RCC 7860 (cell line): ENCODE measurements at regions not wholly inside any gene's neighbourhood (a gene's known extent, or its start where the extent isn't known, plus 50 kb on each side); places are given as distances from the start of the nearest gene placed in this dataset.
A peak's percentile ranks its signal among the peaks of the same experiment; 100 is the strongest.

ENCODE experiments used
- DNase-seq: peaks from one replicate; pipeline ENCODE4 v3.0.0-alpha.2; 2015; ENCODE audit warnings: low spot score
- FAIRE-seq: peaks from 2 replicates; lab custom pipeline; 2012; peaks lifted over from hg19 to GRCh38; lab: Jason Lieb, UNC

DNA sequence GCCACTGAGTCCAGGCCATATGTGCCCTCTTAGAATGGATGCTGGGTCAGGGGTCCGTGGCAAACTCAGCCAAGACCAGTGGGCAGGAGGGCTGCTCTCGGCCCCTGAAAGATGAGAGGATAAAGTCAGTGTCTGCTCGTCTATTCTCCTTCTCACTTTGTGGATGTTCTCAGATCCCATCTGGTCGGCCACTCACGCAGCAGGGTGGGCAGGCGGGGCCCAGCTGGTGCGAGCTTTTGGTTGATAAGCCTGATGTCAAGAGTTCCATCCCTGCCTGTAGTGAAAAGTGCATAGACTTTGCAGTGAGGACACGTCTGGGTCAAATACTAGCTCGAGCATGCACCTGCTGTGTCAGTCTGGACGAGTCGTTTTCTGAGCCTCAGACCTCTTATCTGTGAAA, 556.2 kb upstream of the EEF2KMT start:
- FAIRE-seq (no peak), DNase-seq (no peak)

DNA sequence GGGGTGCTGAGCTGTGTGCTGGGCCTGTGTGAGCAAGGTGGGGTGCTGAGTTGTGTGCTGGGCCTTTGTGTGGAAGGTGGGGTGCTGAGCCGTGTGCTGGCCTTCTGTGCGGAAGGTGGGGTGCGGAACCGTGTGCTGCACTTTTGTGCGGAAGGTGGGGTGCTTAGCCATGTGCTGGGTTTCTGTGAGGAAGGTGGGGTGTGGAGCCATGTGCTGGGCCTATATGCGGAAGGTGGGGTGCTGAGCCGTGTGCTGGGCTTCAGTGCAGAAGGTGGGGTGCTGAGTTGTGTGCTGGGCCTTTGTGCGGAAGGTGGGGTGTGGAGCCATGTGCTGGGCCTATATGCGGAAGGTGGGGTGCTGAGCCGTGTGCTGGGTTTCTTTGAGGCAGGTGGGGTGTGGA, 555.4 kb upstream of the EEF2KMT start:
- DNase-seq (no peak), FAIRE-seq (no peak)

DNA sequence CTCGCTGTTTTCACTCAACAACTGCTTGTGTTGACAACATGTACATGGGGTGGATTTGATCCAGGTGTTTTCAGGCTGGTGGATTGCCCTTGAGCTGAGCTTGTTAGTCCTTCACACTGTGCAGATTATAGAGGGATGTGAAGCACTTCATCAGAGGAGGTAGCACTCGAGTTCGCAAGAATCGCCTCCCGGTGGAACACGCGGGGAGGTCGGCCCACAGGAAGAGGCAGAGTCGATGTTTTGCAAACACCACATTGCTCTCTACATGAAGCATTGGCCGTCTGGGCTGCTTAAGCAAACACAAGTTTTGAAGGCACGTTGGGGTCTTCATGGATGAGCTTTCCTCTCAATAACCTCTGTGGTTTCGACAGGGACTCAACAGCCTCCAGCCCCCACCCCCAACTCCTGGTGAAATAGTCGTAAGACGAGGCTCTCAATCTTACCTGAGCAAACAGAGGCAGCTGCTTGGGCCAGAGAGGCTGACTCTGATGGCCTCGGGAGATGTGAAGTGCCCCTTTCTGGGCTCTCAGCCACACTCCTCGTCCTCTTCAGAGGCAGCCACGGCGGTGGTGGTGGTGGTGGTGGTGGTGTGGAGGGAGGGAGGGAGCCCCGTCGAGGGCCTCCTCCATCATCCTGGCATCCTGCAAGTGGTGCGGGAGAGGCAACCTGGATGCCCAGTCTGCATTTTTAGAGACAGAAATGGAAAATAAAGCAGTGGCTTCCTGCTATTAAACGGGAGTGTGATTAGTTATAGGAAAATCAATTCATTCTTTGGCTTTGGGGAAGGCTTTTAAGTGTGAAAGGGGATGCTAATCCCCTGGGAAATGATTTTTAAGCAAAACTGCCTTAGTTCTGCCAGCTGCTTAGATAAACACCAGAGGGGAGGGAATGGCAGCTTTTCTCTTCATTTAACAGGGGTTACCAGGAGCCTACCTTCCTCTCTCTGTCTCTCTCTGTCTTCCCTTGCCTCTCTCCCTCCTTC, 552.5 kb upstream of the EEF2KMT start:
- DNase-seq (no peak), FAIRE-seq (no peak)

DNA sequence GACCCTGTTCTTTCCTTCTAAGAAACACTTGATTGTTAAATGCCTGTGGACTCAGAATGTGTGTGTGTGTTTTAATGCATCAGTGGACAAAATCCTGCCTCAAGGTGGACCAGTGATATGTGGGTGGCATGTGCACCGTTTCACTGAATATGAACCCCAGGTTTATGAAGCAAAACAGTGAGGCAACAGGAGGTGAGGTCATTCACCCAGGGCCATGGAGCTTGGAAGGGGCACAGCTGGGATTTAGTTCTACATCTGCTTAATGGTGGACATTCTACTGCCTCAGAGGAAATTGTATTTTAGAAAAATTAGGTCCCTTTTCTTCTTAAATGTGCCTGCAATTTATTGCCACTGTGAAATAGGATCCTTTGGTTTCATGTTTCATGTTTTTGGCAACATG, 549.5 kb upstream of the EEF2KMT start:
- DNase-seq (no peak), FAIRE-seq (no peak)

DNA sequence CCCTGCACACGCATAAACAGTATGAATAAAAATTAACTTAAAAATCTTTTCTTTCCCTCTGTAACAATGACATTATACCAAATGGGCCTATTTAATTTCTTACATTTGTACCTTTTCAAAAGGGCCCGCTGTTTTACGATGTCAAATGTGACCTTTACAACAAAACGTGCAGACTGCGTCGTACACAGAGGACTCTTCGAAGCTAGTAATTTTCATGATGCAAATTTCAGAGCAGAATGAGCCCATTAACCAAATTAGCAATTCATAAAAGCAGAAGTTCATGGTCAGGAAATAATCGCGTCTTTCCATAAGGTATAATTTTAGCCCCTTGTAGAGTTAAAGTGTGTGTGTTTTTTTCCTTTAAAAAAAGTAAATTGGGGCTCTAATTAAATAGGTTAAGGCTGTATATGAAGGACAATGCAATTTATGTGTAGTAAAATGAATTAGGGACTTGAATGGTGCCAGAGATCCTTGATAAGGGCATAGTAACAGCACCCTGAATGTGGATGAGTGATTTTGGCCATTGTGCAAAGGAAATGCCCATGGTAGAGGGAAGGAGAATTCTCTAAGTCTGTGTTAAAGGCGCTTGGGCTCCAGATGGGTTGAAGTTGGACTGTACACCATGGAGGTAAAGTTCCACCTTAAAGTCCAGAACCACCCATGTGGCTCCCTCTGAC, 546.4 kb upstream of the EEF2KMT start:
- no peak for FAIRE-seq
- no peak for DNase-seq

DNA sequence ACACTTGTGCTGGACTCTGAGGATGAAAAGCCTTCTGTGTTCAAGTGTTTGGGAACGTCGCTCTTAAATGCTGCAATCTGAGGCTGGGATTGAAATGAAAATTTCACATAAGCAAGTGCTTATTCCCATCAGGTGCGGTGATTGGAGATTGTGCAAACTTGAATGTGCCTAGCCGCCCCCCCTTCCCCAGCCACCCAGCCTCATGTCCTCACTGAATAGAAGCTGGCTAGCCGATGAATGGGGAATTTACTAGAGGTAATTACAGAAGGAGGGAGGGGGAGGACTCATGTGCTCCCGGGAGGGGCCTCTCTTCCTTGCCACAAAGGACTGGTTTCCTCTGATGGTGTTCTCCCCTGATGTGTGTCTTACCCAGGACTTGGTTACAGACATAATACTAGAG, 544.8 kb upstream of the EEF2KMT start:
- DNase-seq = no peak
- no peak for FAIRE-seq

DNA sequence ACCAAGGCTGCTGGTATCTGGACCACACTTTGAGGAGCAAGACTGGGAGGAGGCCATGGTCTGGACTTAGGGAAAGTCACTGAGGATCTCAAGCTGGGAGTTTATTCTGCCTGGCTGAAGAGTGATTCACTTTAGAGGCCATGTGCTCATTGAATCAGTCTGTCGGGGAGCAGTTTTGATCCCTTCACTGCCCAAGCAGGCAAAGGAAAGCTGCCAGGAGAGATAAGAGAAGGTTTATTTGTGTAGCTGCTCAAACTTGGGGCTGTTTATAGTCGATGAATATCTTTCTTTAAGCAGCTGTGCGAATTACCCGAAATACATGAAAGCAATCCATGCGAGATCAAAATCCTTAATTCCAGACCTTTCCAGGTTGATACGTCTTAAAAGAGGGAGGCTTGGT, 544.4 kb upstream of the EEF2KMT start:
- no peak for FAIRE-seq
- DNase-seq = no peak

DNA sequence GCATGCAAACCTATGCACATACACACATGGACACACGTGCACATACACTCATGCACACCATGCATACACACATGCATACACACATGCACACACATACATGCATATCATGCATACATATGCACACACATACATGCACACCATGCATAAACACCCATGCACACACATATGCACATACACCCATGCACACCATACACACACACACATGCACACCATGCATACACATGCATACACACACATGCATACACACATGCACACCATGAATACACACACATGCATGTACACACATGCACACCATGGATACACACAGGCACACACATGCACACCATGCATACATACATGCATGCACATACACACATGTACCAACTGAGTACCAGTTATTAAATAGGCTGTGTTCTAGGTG, 543.3 kb upstream of the EEF2KMT start:
- DNase-seq = no peak
- no peak for FAIRE-seq

DNA sequence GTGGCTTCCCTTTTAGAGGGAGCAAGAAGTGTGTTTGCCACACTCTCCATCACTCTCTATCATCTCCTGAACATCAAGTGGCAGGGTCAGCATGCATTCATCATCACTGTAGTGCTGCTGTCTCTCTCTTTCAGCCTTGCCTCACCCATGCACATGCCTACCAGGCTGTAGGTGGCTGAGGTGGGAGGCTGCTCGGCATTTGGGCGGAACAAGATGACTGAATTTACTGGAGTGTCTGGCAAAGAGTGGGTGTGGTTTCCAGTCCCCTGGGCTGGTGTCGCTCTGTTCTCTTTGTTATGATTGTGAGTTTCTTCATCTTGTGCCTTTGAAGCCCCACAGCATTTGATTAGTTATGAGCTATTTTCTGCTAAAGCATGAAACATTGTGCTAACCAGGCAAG, 541.9 kb upstream of the EEF2KMT start:
- DNase-seq = no peak
- no peak for FAIRE-seq

DNA sequence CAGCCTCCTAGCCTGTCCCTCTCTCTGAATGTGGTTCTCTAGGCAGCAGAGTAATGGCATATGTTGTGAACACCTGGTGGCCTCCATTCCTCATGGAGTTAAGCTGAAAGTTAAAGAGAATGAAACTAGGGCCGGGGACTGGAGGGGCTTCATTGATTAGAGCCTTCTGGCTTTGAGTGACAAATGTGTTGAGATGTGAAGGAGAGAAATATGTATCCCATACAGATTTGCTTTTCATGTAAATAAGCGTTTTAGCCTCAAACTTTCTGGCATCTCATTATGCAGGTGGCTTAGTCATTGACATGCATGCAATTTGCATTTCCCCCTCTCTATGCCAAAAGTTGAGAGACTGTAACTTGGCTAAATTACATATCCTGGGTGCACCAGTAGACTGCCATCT, 537.7 kb upstream of the EEF2KMT start:
- FAIRE-seq (no peak), DNase-seq (no peak)

DNA sequence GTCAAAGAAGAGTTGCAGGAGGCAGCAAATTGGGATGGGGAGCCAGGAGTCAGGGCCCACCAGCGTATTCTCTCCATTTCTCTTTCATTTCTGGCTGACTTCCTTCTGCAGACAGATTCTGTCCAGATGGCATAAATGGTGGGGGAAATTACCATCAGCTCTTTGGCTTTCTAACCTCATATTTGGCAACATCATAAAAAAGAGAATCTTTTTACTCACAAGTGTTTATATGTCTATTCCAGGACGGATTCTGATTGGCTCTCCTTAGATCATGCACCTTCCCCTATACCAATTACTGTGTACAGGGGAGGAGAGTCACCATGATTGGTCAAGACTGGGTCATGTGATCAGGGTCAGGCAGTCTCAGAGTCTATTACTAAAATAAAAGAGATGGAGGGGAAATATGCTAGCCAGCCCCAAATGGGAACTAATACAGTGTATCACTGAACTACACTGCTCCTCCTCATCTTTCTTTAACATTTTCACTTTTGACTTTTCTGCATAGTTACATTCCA, 537.1 kb upstream of the EEF2KMT start:
- no peak for DNase-seq
- FAIRE-seq = no peak

DNA sequence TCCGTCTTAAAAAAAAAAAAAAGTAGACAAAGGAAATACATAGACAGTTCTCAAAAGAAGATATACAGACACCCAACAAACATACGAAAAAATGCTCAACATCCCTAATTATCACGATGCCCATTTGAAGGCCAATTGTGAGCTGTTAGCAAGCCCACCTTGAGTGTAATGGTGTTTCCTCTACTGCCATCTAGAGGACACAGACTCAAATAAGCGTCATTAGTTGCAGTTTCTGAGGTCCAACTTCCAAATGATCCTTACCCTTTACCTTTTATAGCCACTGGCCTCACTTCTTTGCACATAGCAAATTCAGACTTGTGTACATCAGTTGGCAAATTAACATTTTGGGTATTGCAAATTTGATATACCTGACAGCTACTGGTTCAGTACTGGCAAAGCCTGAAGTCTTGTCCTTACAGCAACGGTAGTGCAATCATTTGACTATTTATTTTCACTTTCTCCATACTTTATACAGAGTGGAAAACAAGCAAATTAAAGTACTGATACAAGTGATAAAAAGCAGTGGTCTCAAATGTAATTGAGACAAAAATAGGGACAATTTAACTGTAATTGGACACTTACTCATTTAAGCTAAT, 536.3 kb upstream of the EEF2KMT start:
- FAIRE-seq (no peak), DNase-seq (no peak)

DNA sequence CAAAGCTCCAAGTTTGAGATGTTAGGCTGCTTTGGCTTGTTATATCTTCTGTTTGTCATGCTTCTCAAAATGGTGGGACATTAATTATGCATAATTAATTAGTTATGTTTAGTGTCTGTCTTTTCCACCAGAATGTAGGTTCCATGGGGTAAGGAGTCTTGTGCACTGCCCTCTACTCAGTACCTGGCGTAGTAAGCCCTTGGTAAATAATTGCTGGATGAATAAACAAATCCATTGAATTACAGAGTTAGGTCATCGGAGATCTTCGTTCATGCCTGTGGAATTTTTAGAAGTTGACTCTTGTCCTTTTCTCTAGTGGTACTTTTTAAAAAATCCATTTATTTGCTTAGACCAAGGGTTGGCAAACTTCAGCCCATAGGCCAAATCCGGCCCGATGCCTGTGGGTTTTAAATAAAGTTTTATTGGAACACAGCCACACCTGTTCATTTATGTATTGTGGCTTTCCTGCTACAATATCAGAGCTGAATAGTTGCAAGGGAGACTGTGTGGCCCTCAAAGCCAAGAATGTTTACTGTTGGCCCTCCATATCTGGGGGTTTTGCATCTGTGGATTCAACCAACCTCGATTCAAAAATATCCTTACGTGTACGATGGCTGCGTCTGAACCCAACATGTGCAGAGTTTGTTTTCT, 524.8 kb upstream of the EEF2KMT start:
- FAIRE-seq (no peak), DNase-seq (no peak)

DNA sequence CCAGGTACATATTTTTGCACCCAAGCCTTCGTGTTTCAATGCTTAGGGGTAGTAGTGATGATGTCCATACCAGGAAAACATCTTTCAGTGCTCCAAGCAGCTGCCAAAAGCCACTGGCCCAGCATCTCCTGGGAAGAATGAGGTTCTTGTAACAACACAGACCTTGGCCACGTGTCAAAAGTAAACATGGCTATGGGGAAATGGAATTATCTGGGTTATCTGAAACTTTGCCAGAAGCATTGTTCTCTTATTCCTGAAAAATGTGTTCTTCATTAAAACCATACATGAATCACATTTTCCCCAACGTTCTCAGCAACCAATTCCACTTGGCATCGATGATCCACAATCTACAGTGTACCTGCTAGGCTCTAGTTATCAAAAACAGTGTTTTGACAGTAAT, 524.2 kb upstream of the EEF2KMT start:
- no peak for DNase-seq
- no peak for FAIRE-seq

DNA sequence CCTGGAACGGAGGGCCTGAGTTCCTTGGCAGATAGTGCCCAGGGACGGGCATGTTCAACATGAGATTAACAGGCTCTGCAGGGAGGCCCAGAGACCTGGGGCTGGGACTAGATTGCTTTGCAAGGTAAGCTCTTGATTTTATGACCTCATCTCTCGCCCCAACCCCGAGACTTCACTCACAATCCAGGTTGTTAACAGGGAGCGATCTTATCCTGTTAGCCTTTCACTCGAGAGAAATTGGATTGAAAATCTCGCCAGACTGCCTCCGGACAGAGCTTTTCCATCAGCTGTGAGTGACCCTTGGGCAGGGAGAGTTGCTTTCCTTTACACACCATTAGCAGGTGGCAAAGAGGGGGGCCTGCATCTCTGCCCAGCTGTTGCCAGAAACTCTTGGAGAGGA, 521.7 kb upstream of the EEF2KMT start:
- FAIRE-seq (no peak), DNase-seq (no peak)

DNA sequence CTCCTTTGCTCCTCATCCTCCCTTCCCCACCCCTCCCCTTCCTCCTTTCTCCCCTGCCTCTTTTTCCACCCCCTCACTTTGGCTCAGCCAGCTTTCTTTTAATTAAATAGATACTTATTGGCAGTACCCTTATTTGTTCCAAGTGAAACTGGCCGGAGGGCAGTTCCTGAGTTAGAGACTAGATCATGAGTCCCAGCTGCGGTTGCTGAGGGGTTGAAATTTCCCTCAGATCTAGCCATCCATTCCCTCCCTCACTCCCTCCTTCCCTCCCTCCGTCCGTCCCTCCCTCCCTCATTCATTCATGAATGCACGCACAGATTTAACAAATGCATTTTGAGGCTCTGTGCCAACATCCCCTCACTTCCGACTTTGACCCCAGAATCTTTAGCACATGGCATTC, 519.2 kb upstream of the EEF2KMT start:
- FAIRE-seq (no peak), DNase-seq (no peak)

DNA sequence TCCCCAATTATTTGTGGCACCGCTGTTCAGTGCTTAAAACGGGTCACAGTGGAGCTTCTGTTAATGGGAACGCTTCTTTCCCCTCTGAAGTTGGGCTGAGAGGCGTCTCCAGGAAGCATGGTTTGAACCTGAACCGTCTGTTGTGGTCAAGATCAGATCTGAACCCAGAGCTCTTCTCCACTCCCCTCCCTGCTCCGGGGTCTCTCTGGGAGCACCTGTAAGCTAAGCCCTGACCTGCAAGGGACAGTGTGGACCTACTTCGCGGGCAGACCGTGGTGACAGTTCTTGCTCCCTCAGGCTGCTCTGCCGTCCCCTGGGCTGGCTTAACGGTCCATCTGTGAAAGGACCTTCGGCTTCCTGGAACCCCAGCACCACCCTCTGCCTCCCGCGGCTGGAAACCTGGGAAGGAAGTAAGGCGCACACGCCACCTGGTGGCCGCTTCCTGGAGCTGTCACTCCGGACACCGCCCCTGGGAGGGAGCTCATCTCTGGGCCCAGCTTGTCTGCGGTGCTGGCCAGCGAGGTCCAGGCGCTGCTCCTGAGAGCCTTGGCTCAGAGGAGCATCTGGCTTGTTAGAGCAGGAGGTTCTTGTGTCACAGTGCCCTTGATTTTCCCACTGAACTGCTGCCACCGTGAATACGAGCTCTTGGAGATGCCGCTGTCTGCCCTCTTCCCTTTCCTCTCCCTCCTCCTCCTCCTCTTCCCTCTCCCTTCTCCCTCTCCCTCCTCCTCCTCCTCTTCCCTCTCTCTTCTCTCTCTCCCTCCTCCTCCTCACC, 518.5 kb upstream of the EEF2KMT start:
- FAIRE-seq (no peak), DNase-seq (peak; percentile 29)

DNA sequence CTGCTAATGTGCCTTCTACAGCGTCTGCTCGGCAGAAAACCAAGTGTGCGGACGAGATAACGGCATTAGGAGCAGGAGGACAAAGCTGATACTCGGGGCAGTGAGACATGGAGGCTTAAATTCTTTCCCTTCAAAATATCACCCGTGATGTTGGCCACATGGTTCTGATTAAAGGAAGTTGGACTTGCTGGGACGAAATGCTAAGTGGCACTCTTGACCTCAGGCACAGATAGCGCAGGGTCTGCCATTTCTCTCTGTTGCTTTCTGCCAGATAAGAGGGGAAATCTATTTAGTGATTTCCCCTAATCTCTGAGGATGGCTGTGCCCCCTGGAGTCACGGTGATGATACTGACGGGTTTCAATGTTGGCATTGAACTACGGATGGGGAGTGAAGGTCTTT, 509.6 kb upstream of the EEF2KMT start:
- DNase-seq (no peak), FAIRE-seq (no peak)

DNA sequence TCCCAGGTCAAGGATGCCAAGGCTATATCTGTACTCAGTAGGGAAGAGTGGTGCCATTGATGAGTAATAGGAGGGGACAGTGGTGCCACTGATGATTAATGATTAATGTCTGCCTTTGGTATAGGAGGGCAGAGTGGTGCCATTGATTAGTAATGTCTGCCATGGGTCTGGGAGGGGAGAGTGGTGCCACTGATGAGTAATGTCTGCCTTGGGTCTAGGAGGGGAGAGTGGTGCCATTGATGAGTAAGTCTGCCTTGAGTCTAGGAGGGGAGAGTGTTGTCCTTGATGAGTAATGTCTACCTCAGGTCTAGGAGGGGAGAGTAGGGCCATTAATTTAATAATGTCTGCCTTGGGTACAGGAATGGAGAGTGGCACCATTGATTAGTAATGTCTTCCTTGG, 507.8 kb upstream of the EEF2KMT start:
- FAIRE-seq (no peak), DNase-seq (peak; percentile 25)

DNA sequence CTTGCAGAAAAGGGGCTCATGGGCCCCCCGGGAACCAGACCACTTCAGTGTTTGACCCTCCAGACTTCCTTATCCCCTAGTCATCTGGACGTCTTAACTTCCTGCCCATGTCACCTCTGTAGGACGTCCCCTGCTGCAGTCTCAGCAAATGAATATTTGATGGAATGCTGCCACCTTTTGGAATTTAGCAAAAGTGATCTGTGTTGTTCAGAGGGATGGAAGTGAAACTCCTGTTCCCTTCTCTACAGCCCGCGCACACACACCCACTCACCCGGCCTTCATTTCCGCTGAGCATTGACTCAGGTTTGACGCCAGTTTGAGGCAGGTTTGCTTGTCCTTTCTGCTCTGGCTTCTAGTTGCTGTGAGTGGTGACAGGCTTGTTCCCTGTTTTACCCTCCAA, 507.2 kb upstream of the EEF2KMT start:
- DNase-seq = no peak
- FAIRE-seq = no peak
